ENCODE measurements at regions not wholly inside any gene's neighbourhood (a gene's known extent, or its start where the extent isn't known, plus 50 kb on each side); places are given as distances from the start of the nearest gene placed in this dataset.

GRCh38 chrX:110408949-110409588 lies 50.4 kb downstream of the RTL9 start:
- DNase-seq (ENCODE audit: low read depth in 1 of 2, low spot score in 1 of 2), result no peak

GRCh38 chrX:110409925-110410324 lies 51.3 kb downstream of the RTL9 start:
- no peak for DNase-seq (ENCODE audit: low read depth in 1 of 2, low spot score in 1 of 2)

- DNase-seq (ENCODE audit: low read depth in 1 of 2, low spot score in 1 of 2), result no peak
Observed at GRCh38 chrX:110410603-110411002, 52.0 kb downstream of the RTL9 start.

- peak; percentile 41 to 52 for DNase-seq (ENCODE audit: low read depth in 1 of 2, low spot score in 1 of 2)
Observed at GRCh38 chrX:110412971-110413726, 54.5 kb downstream of the RTL9 start.

- no peak for DNase-seq (ENCODE audit: low read depth in 1 of 2, low spot score in 1 of 2)
Observed at GRCh38 chrX:110413727-110414124, 55.1 kb downstream of the RTL9 start.

GRCh38 chrX:110414273-110414672 lies 55.6 kb downstream of the RTL9 start:
- DNase-seq (ENCODE audit: low read depth in 1 of 2, low spot score in 1 of 2), result no peak

- DNase-seq (ENCODE audit: low read depth in 1 of 2, low spot score in 1 of 2), result no peak
Observed at GRCh38 chrX:110414679-110415439, 56.2 kb downstream of the RTL9 start.

- no peak for DNase-seq (ENCODE audit: low read depth in 1 of 2, low spot score in 1 of 2)
Observed at GRCh38 chrX:110415440-110416170, 57.0 kb downstream of the RTL9 start.

GRCh38 chrX:110417128-110417527 lies 58.5 kb downstream of the RTL9 start:
- no peak for DNase-seq (ENCODE audit: low read depth in 1 of 2, low spot score in 1 of 2)

GRCh38 chrX:110418316-110419235 lies 59.9 kb downstream of the RTL9 start:
- DNase-seq (ENCODE audit: low read depth in 1 of 2, low spot score in 1 of 2), result no peak

- DNase-seq (ENCODE audit: low read depth in 1 of 2, low spot score in 1 of 2), result no peak
Observed at GRCh38 chrX:110419512-110419911, 60.9 kb downstream of the RTL9 start.

GRCh38 chrX:110420771-110421499 lies 62.3 kb downstream of the RTL9 start:
- no peak for DNase-seq (ENCODE audit: low read depth in 1 of 2, low spot score in 1 of 2)

GRCh38 chrX:110421500-110422455 lies 63.1 kb downstream of the RTL9 start:
- no peak for DNase-seq (ENCODE audit: low read depth in 1 of 2, low spot score in 1 of 2)

- DNase-seq (ENCODE audit: low read depth in 1 of 2, low spot score in 1 of 2), result no peak
Observed at GRCh38 chrX:110425222-110426154, 66.8 kb downstream of the RTL9 start.

GRCh38 chrX:110426155-110426504 lies 67.5 kb downstream of the RTL9 start:
- no peak for DNase-seq (ENCODE audit: low read depth in 1 of 2, low spot score in 1 of 2)

- no peak for DNase-seq (ENCODE audit: low read depth in 1 of 2, low spot score in 1 of 2)
Observed at GRCh38 chrX:110427076-110427475, 68.4 kb downstream of the RTL9 start.

GRCh38 chrX:110428144-110428543 lies 69.5 kb downstream of the RTL9 start:
- DNase-seq (ENCODE audit: low read depth in 1 of 2, low spot score in 1 of 2), result no peak

All from activated T-helper 1 cell treated with anti-CD3 and anti-CD28 coated beads, Interleukin-2, amount 50 U/mL, for 16 hours (primary cell).